Neural progenitor cell (in vitro differentiated cells): ENCODE measurements at regions not wholly inside any gene's neighbourhood (a gene's known extent, or its start where the extent isn't known, plus 50 kb on each side); places are given as distances from the start of the nearest gene placed in this dataset.

Experiments used
- DNase-seq: peaks from one replicate; pipeline ENCODE4 v3.0.0-alpha.2; 2016; ENCODE audit warnings: low spot score
- H2AFZ ChIP-seq: fragments of 200-600 bp; sonication (generic); replicated peaks from 2 replicates; pipeline ENCODE4 v1.6.1; 2016; ENCODE audit warnings: antibody characterized with exemption
- H3F3A ChIP-seq: fragments of 200-600 bp; sonication (generic); 2 replicates; pipeline ENCODE4 v1.6.1; 2016; ENCODE audit warnings: antibody characterized with exemption, low read depth
- H3K27ac ChIP-seq: fragments of 200-600 bp; sonication (generic); 2 replicates; pipeline ENCODE4 v1.5.1; 2016; ENCODE audit warnings: mild to moderate bottlenecking
- H3K27me3 ChIP-seq: fragments of 200-600 bp; sonication (generic); 2 replicates; pipeline ENCODE4 v1.6.1; 2016; ENCODE audit warnings: mild to moderate bottlenecking, moderate library complexity
- H3K36me3 ChIP-seq: fragments of 200-600 bp; sonication (generic); 2 replicates; pipeline ENCODE4 v1.5.1; 2016
- H3K4me1 ChIP-seq: fragments of 200-600 bp; sonication (generic); 2 replicates; pipeline ENCODE4 v1.6.1; 2016; ENCODE audit warnings: mixed run types
- H3K4me2 ChIP-seq: fragments of 200-600 bp; sonication (generic); 2 replicates; pipeline ENCODE4 v1.6.1; 2016
- H3K4me3 ChIP-seq: fragments of 200-600 bp; sonication (generic); 2 replicates; pipeline ENCODE4 v1.5.1; 2016
- H3K79me2 ChIP-seq: fragments of 200-600 bp; sonication (generic); 2 replicates; pipeline ENCODE4 v1.6.1; 2016; ENCODE audit warnings: low read depth
- H3K9ac ChIP-seq: fragments of 200-600 bp; sonication (generic); 2 replicates; pipeline ENCODE4 v1.6.1; 2016
- H3K9me3 ChIP-seq: fragments of 200-600 bp; sonication (generic); 2 replicates; pipeline ENCODE4 v1.5.1; 2016; ENCODE audit warnings: low read depth
- H4K20me1 ChIP-seq: fragments of 200-600 bp; sonication (generic); 2 replicates; pipeline ENCODE4 v1.6.1; 2016; ENCODE audit warnings: low read depth
- H3K27ac Mint-ChIP-seq: 3 replicates; pipeline ENCODE4 v1.8.0; 2021; ENCODE audit warnings: mixed read lengths
- H3K27me3 Mint-ChIP-seq: 2 replicates; pipeline ENCODE4 v1.8.0; 2022; ENCODE audit warnings: low read depth, mild to moderate bottlenecking, inconsistent platforms, moderate library complexity, mixed read lengths; ENCODE audit not compliant: insufficient read depth
- H3K36me3 Mint-ChIP-seq: 3 replicates; pipeline ENCODE4 v1.8.0; 2021; ENCODE audit warnings: mixed read lengths
- H3K4me1 Mint-ChIP-seq: 3 replicates; pipeline ENCODE4 v1.8.0; 2021; ENCODE audit warnings: mixed read lengths
- H3K4me3 Mint-ChIP-seq: 3 replicates; pipeline ENCODE4 v1.8.0; 2021; ENCODE audit warnings: mild to moderate bottlenecking, moderate library complexity, mixed read lengths
- H3K9me3 Mint-ChIP-seq: 3 replicates; pipeline ENCODE4 v1.8.0; 2020; ENCODE audit warnings: mixed read lengths
- CTCF ChIP-seq: fragments of 200-600 bp; sonication (generic); IDR thresholded peaks from 2 replicates; pipeline ENCODE4 v1.5.1; 2017; ENCODE audit warnings: antibody characterized with exemption, mild to moderate bottlenecking
- EZH2 ChIP-seq: fragments of 200-600 bp; sonication (generic); IDR thresholded peaks from 2 replicates; pipeline ENCODE4 v1.6.1; 2017; ENCODE audit warnings: antibody characterized with exemption, mild to moderate bottlenecking, moderate library complexity
- EZH2phosphoT487 ChIP-seq: fragments of 200-600 bp; sonication (generic); IDR thresholded peaks from 2 replicates; pipeline ENCODE4 v1.6.1; 2017; ENCODE audit warnings: antibody characterized with exemption

GRCh38 chr13:50152224-50152623, 137.0 kb downstream of the KCNRG start:
- DNase-seq, result no peak
- H3K9me3 ChIP-seq, result no peaks in the 10 kb centered on the region
- Mint-ChIP-seq H3K36me3 (no peaks in the 10 kb centered on the region), H3K27me3 (no peaks in the 10 kb centered on the region), H3K4me3 (no peak overlapping the region), H3K4me1 (peaks cover 58% of the 10 kb centered on the region), H3K27ac (no peak overlapping the region), H3K9me3 (no peaks in the 10 kb centered on the region)
- TF ChIP-seq EZH2 (no peak), CTCF (no peak), EZH2phosphoT487 (no peak)
- no peaks in the 10 kb centered on the region for H3F3A ChIP-seq
- H3K4me3 ChIP-seq, result no peak overlapping the region
- no peaks in the 10 kb centered on the region for H3K36me3 ChIP-seq
- no peak overlapping the region for H3K9ac ChIP-seq
- peaks cover 9% of the 10 kb centered on the region for H3K4me1 ChIP-seq
- no peak overlapping the region for H3K4me2 ChIP-seq
- H3K27me3 ChIP-seq, result no peaks in the 10 kb centered on the region
- no peaks in the 10 kb centered on the region for H3K79me2 ChIP-seq
- no peak overlapping the region for H3K27ac ChIP-seq
- no peaks in the 10 kb centered on the region for H4K20me1 ChIP-seq
- no peak overlapping the region for H2AFZ ChIP-seq

- Histone ChIP-seq H3K9me3 (no peaks in the 10 kb centered on the region), H3K27me3 (no peaks in the 10 kb centered on the region), H4K20me1 (no peaks in the 10 kb centered on the region), H3K36me3 (no peaks in the 10 kb centered on the region), H2AFZ (no peak overlapping the region), H3F3A (no peaks in the 10 kb centered on the region), H3K79me2 (no peaks in the 10 kb centered on the region), H3K27ac (no peak overlapping the region), H3K9ac (no peak overlapping the region), H3K4me1 (peaks cover 9% of the 10 kb centered on the region), H3K4me2 (no peak overlapping the region), H3K4me3 (no peak overlapping the region)
- Mint-ChIP-seq H3K4me1 (peaks cover 64% of the 10 kb centered on the region), H3K27ac (no peak overlapping the region), H3K4me3 (no peak overlapping the region), H3K36me3 (no peaks in the 10 kb centered on the region), H3K9me3 (no peaks in the 10 kb centered on the region), H3K27me3 (no peaks in the 10 kb centered on the region)
- TF ChIP-seq CTCF (no peak), EZH2phosphoT487 (no peak), EZH2 (no peak)
- no peak for DNase-seq
Observed at GRCh38 chr13:50152655-50153309, 137.5 kb downstream of the KCNRG start.

DNA sequence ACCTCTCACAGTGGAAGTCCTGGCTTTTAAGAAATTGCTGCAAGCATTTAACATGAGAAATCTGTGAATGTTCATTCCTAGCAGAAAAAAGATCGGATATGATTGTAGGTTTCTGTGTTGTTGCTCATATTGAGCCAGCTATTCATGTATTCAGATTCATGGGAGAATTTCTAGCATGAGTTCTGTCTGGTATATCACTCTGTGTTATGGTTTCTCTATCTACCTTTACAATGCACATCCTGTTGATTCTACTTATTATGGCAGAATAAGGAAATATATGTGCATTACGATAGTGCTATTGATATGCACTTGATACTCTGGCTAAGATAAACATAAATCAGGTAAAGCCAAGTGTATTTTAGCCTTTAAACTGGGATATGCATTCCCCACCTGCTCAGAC, 138.2 kb downstream of the KCNRG start:
- Histone ChIP-seq H3K36me3 (no peaks in the 10 kb centered on the region), H3K9me3 (no peaks in the 10 kb centered on the region), H3K79me2 (no peaks in the 10 kb centered on the region), H3K4me3 (no peak overlapping the region), H2AFZ (no peak overlapping the region), H3K27me3 (no peaks in the 10 kb centered on the region), H3K4me2 (no peak overlapping the region), H3K9ac (no peak overlapping the region), H3F3A (no peaks in the 10 kb centered on the region), H3K27ac (no peak overlapping the region), H4K20me1 (no peaks in the 10 kb centered on the region), H3K4me1 (peaks cover 9% of the 10 kb centered on the region)
- Mint-ChIP-seq H3K36me3 (no peaks in the 10 kb centered on the region), H3K4me3 (no peak overlapping the region), H3K27me3 (no peaks in the 10 kb centered on the region), H3K4me1 (peaks cover 67% of the 10 kb centered on the region), H3K27ac (no peak overlapping the region), H3K9me3 (no peaks in the 10 kb centered on the region)
- no peak for DNase-seq
- TF ChIP-seq EZH2 (no peak), EZH2phosphoT487 (no peak), CTCF (no peak)
